ENCODE measurements at regions not wholly inside any gene's neighbourhood (a gene's known extent, or its start where the extent isn't known, plus 50 kb on each side); places are given as distances from the start of the nearest gene placed in this dataset.

GRCh38 chr21:32184065-32184464 lies 94.8 kb downstream of the MIS18A start:
- no peak for DNase-seq (ENCODE audit: low read depth in 2 of 2)

GRCh38 chr21:32183396-32183795 lies 95.5 kb downstream of the MIS18A start:
- no peak for DNase-seq (ENCODE audit: low read depth in 2 of 2)

- no peak for DNase-seq (ENCODE audit: low read depth in 2 of 2)
Measured at GRCh38 chr21:32182449-32182848, 96.4 kb downstream of the MIS18A start.

- DNase-seq (ENCODE audit: low read depth in 2 of 2), result no peak
Measured at GRCh38 chr21:32181457-32181856, 97.4 kb downstream of the MIS18A start.

- no peak for DNase-seq (ENCODE audit: low read depth in 2 of 2)
Measured at GRCh38 chr21:32174819-32175218, 104.0 kb downstream of the MIS18A start.

GRCh38 chr21:32173121-32173724 lies 105.6 kb downstream of the MIS18A start:
- DNase-seq (ENCODE audit: low read depth in 2 of 2), result peak; percentile 26 to 62

- DNase-seq (ENCODE audit: low read depth in 2 of 2), result peak; percentile 73 to 79
Measured at GRCh38 chr21:32172106-32172505, 106.7 kb downstream of the MIS18A start.

- DNase-seq (ENCODE audit: low read depth in 2 of 2), result no peak
Measured at GRCh38 chr21:32167513-32167912, 111.3 kb downstream of the MIS18A start.

GRCh38 chr21:32163386-32163785 lies 115.5 kb downstream of the MIS18A start:
- no peak for DNase-seq (ENCODE audit: low read depth in 2 of 2)

- no peak for DNase-seq (ENCODE audit: low read depth in 2 of 2)
Measured at GRCh38 chr21:32162727-32163320, 116.0 kb downstream of the MIS18A start.

GRCh38 chr21:32155226-32155625 lies 123.6 kb downstream of the MIS18A start:
- DNase-seq (ENCODE audit: low read depth in 2 of 2), result no peak

- no peak for DNase-seq (ENCODE audit: low read depth in 2 of 2)
Measured at GRCh38 chr21:32147041-32147440, 131.8 kb downstream of the MIS18A start.

GRCh38 chr21:32144851-32145250 lies 134.0 kb downstream of the MIS18A start:
- no peak for DNase-seq (ENCODE audit: low read depth in 2 of 2)

GRCh38 chr21:32143241-32143939 lies 135.5 kb downstream of the MIS18A start:
- DNase-seq (ENCODE audit: low read depth in 2 of 2), result no peak

GRCh38 chr21:32141318-32141633 lies 137.6 kb downstream of the MIS18A start:
- DNase-seq (ENCODE audit: low read depth in 2 of 2), result no peak

- no peak for DNase-seq (ENCODE audit: low read depth in 2 of 2)
Measured at GRCh38 chr21:32140604-32141317, 138.1 kb downstream of the MIS18A start.

GRCh38 chr21:32140151-32140550 lies 138.7 kb downstream of the MIS18A start:
- no peak for DNase-seq (ENCODE audit: low read depth in 2 of 2)

- DNase-seq (ENCODE audit: low read depth in 2 of 2), result no peak
Measured at GRCh38 chr21:32138658-32139057, 140.2 kb downstream of the MIS18A start.

- no peak for DNase-seq (ENCODE audit: low read depth in 2 of 2)
Measured at GRCh38 chr21:32137931-32138330, 140.9 kb downstream of the MIS18A start.

- DNase-seq (ENCODE audit: low read depth in 2 of 2), result no peak
Measured at GRCh38 chr21:32137266-32137665, 141.6 kb downstream of the MIS18A start.

GRCh38 chr21:32136546-32136945 lies 142.3 kb downstream of the MIS18A start:
- DNase-seq (ENCODE audit: low read depth in 2 of 2), result no peak
